Spleen (tissue), 11 donors: ENCODE measurements at regions not wholly inside any gene's neighbourhood (a gene's known extent, or its start where the extent isn't known, plus 50 kb on each side); places are given as distances from the start of the nearest gene placed in this dataset.

Experiments
- DNase-seq: peaks from one replicate; pipeline ENCODE4 v3.0.0-alpha.2; 2020
- H3K27ac ChIP-seq, 8 donors: fragments of 200-600 bp; sonication (generic) in 7 of 8; 1 replicate in 4 of 8; 2 replicates in 4 of 8; pipeline versions ENCODE4 v1.5.0 to v1.8.0; 2016 to 2021; ENCODE audit warnings: inconsistent platforms in 4 of 8, mild to moderate bottlenecking in 4 of 8, moderate library complexity in 1 of 8
- H3K27me3 ChIP-seq, 7 donors: fragments of 200-600 bp; sonication (generic) in 6 of 7; replicated peaks in 1 of 7; 1 replicate in 4 of 7; 2 replicates in 3 of 7; pipeline versions ENCODE4 v1.5.0 to v1.8.0; 2016 to 2021; ENCODE audit warnings: inconsistent platforms in 3 of 7, mild to moderate bottlenecking in 1 of 7
- H3K36me3 ChIP-seq, 6 donors: fragments of 200-600 bp; sonication (generic) in 5 of 6; 1 replicate in 4 of 6; 2 replicates in 2 of 6; pipeline versions ENCODE4 v1.5.0 to v1.8.0; 2016 to 2021; ENCODE audit warnings: inconsistent platforms in 2 of 6
- H3K4me1 ChIP-seq, 6 donors: fragments of 200-600 bp; sonication (generic) in 5 of 6; 1 replicate in 3 of 6; 2 replicates in 3 of 6; pipeline versions ENCODE4 v1.5.0 to v1.8.0; 2016 to 2021; ENCODE audit warnings: inconsistent platforms in 3 of 6
- H3K4me3 ChIP-seq, 8 donors: fragments of 200-600 bp; sonication (generic) in 7 of 8; 1 replicate in 4 of 8; 2 replicates in 4 of 8; pipeline versions ENCODE4 v1.5.0 to v1.8.0; 2016 to 2021; ENCODE audit warnings: inconsistent platforms in 4 of 8, mild to moderate bottlenecking in 4 of 8, moderate library complexity in 2 of 8
- H3K9me3 ChIP-seq, 8 donors: fragments of 200-600 bp; sonication (generic) in 7 of 8; 1 replicate in 4 of 8; 2 replicates in 4 of 8; pipeline versions ENCODE4 v1.5.0 to v1.8.0; 2016 to 2021; ENCODE audit warnings: inconsistent platforms in 4 of 8
- CTCF ChIP-seq, 11 experiments: fragments of 200-600 bp in 7 of 11; fragments of 450-650 bp in 4 of 11; sonication (generic) in 4 of 11; IDR thresholded peaks in 8 of 11; conservative IDR thresholded peaks in 3 of 11; 1 replicate in 7 of 11; 2 replicates in 4 of 11; pipeline versions ENCODE4 v1.4.0 to v1.8.0; 2016 to 2021; ENCODE audit warnings: antibody characterized with exemption in 11 of 11, inconsistent platforms in 4 of 11, mild to moderate bottlenecking in 1 of 11
- POLR2A ChIP-seq, 3 donors: fragments of 450-650 bp; IDR thresholded peaks; one replicate each; pipeline ENCODE4 v1.5.1; 2017; ENCODE audit warnings: antibody characterized with exemption in 3 of 3, mild to moderate bottlenecking in 1 of 3
- POLR2AphosphoS5 ChIP-seq, 3 donors: sonication (generic); formaldehyde crosslinking; IDR thresholded peaks; one replicate each; pipeline ENCODE4 v1.5.1; 2017; ENCODE audit warnings: antibody characterized with exemption in 3 of 3
- WGBS, 5 donors: extraction: QIAGEN DNeasy Blood & Tissue Kit in 3 of 5; methylation state at CpG; one replicate each; pipeline versions ENCODE4 v1.1.5 to v1.1.7; 2013 to 2018; 5-methylcytosine and 5-hydroxymethylcytosine counted together
- intact Hi-C: fragments of 100-400 bp; cut with DNase I; formaldehyde crosslinking; loops from one replicate; pipeline ENCODE4 v1.15.0; 2023; ENCODE audit warnings: low total_unique reads
- donor health status: healthy with polysubstance abuse.
- donor health status: DM: no; HTN: no; CAD: no; lungs with moderate emphysema.
- donor health status: DM: no; HTN: no; CAD: no.
- donor health status: Bipolar disorder and iron deficiency.
- donor health status: healthy.
- donor health status: DM: no; HTN: no; CAD: no.
- donor health status: DM: yes; HTN: yes; CAD: no.

- no peak overlapping the region for H3K27ac ChIP-seq
These were observed 201.0 kb downstream of the OSTF1 start for GRCh38 chr9:75289332-75289731.

GRCh38 chr9:75299324-75299723, 211.0 kb downstream of the OSTF1 start:
- Histone ChIP-seq H3K4me3 (no peak overlapping the region), H3K36me3 (no peaks in the 10 kb centered on the region), H3K27me3 (no peaks in the 10 kb centered on the region), H3K27ac (no peak overlapping the region), H3K9me3 (peaks cover 0 to 3% (median 0%) of the 10 kb centered on the region in 8 donors), H3K4me1 (no peaks in the 10 kb centered on the region)
- DNase-seq, result no peak
- TF ChIP-seq CTCF (IDR thresholded peaks at IDR 0.05 in 8 of 11, conservative IDR thresholded peaks at IDR 0.05 in 3 of 11) (no peak), POLR2A (IDR thresholded peaks at IDR 0.05) (no peak), POLR2AphosphoS5 (IDR thresholded peaks at IDR 0.05) (no peak)
- intact Hi-C loops, result no loop called here
- WGBS, 5 donors, result 84 to 97% (median 86%) methylated on average over 2 of the region's 2 CpGs

More at GRCh38 chr9:75289332-75289731, 201.0 kb downstream of the OSTF1 start:
- no peak overlapping the region for H3K4me3 ChIP-seq
- peaks cover 0 to 16% (median 7%) of the 10 kb centered on the region in 8 donors for H3K9me3 ChIP-seq
- H3K36me3 ChIP-seq, result no peaks in the 10 kb centered on the region
- no peaks in the 10 kb centered on the region for H3K27me3 ChIP-seq
- no peak for DNase-seq
- no peaks in the 10 kb centered on the region for H3K4me1 ChIP-seq
- intact Hi-C loops, result no loop called here
- TF ChIP-seq POLR2AphosphoS5 (IDR thresholded peaks at IDR 0.05) (no peak), POLR2A (IDR thresholded peaks at IDR 0.05) (no peak), CTCF (IDR thresholded peaks at IDR 0.05 in 8 of 11, conservative IDR thresholded peaks at IDR 0.05 in 3 of 11) (no peak)

- intact Hi-C loops, result no loop called here
- DNase-seq, result no peak
- peaks cover 0 to 24% (median 3%) of the 10 kb centered on the region in 8 donors for H3K9me3 ChIP-seq
- 57 to 75% (median 63%) methylated on average over 2 of the region's 2 CpGs for WGBS, 5 donors
- no peak overlapping the region for H3K4me3 ChIP-seq
- no peak overlapping the region for H3K27ac ChIP-seq
- H3K27me3 ChIP-seq, result no peaks in the 10 kb centered on the region
- H3K36me3 ChIP-seq, result no peaks in the 10 kb centered on the region
- TF ChIP-seq POLR2A (IDR thresholded peaks at IDR 0.05) (no peak), POLR2AphosphoS5 (IDR thresholded peaks at IDR 0.05) (no peak), CTCF (IDR thresholded peaks at IDR 0.05 in 8 of 11, conservative IDR thresholded peaks at IDR 0.05 in 3 of 11) (peak in 1 of 11 experiments; percentile 14)
- no peaks in the 10 kb centered on the region for H3K4me1 ChIP-seq
These were observed 245.3 kb downstream of the OSTF1 start for GRCh38 chr9:75333624-75334023.

- no peak for DNase-seq
- no peaks in the 10 kb centered on the region for H3K27me3 ChIP-seq
- H3K27ac ChIP-seq, result no peak overlapping the region
- no peak for TF ChIP-seq POLR2AphosphoS5 (IDR thresholded peaks at IDR 0.05)
- no peak for TF ChIP-seq CTCF (IDR thresholded peaks at IDR 0.05 in 8 of 11, conservative IDR thresholded peaks at IDR 0.05 in 3 of 11)
- no peak for TF ChIP-seq POLR2A (IDR thresholded peaks at IDR 0.05)
- intact Hi-C loops, result no loop called here
- H3K9me3 ChIP-seq, result peaks cover 0 to 31% (median 25%) of the 10 kb centered on the region in 8 donors
- H3K36me3 ChIP-seq, result no peaks in the 10 kb centered on the region
- H3K4me3 ChIP-seq, result no peak overlapping the region
- WGBS, 5 donors, result 75 to 88% (median 79%) methylated on average over 1 of the region's 1 CpG
- H3K4me1 ChIP-seq, result no peaks in the 10 kb centered on the region
These were observed 270.5 kb downstream of the OSTF1 start for GRCh38 chr9:75358846-75359245.
